ENCODE measurements at regions not wholly inside any gene's neighbourhood (a gene's known extent, or its start where the extent isn't known, plus 50 kb on each side); places are given as distances from the start of the nearest gene placed in this dataset.

GRCh38 chr18:54528942-54529376 is 62.1 kb upstream of the DYNAP start (continued):
- TF ChIP-seq ZNF532 (CRISPR knock-in tag; IDR thresholded peaks at IDR 0.05; ENCODE audit: borderline replicate concordance): peak; percentile 62; the same call in 1 of the 2 replicates
- no peak for TF ChIP-seq ZNF671 (CRISPR knock-in tag; IDR thresholded peaks at IDR 0.05)
- no peak for TF ChIP-seq ETV6 (CRISPR knock-in tag; IDR thresholded peaks at IDR 0.05)
- no peak for TF ChIP-seq ZNF396 (CRISPR knock-in tag; IDR thresholded peaks at IDR 0.05; ENCODE audit: borderline replicate concordance)
- TF ChIP-seq TP53 (CRISPR knock-in tag; IDR thresholded peaks at IDR 0.05): no peak
- TF ChIP-seq MXD4 (CRISPR knock-in tag; IDR thresholded peaks at IDR 0.05; ENCODE audit: borderline replicate concordance): no peak
- TF ChIP-seq ZNF263 (CRISPR knock-in tag; IDR thresholded peaks at IDR 0.05; ENCODE audit: low read depth): no peak
- TF ChIP-seq GRHL2 (CRISPR knock-in tag; IDR thresholded peaks at IDR 0.05; ENCODE audit: insufficient replicate concordance, severe bottlenecking): no peak

GRCh38 chr18:54529444-54529843 is 61.6 kb upstream of the DYNAP start:
- ATAC-seq (peak; percentile 78), DNase-seq (ENCODE audit: low spot score) (no peak)
- POLR2A ChIA-PET: interaction anchor here (0.7 kb wide), 1 partner anchor 81 kb away, joined by 3 read pairs; no protein-coding TSS in a partner anchor
- Mint-ChIP-seq H3K27ac (peak overlapping the region; percentile 98), H3K4me1 (peaks cover 67% of the 10 kb centered on the region), H3K9me3 (peaks cover 12% of the 10 kb centered on the region), H3K4me3 (peak overlapping the region; percentile 52), H3K36me3 (peaks cover 13% of the 10 kb centered on the region), H3K27me3 (ENCODE audit: low read depth) (peaks cover 6% of the 10 kb centered on the region)
- CTCF ChIA-PET: interaction anchor here (0.9 to 2.5 kb wide), 3 partner anchors 29 to 85 kb away, joined by 3 to 10 read pairs (median 8); no protein-coding TSS in a partner anchor
- TF ChIP-seq ATF2 (CRISPR knock-in tag; IDR thresholded peaks at IDR 0.05; ENCODE audit: borderline replicate concordance, low read depth) (no peak), NFATC4 (CRISPR knock-in tag; IDR thresholded peaks at IDR 0.05) (no peak), ZBTB21 (CRISPR knock-in tag; IDR thresholded peaks at IDR 0.05; ENCODE audit: borderline replicate concordance) (no peak), USF1 (CRISPR knock-in tag; IDR thresholded peaks at IDR 0.05) (peak; percentile 64; the same call in 1 of the 2 replicates), ATF6 (CRISPR knock-in tag; IDR thresholded peaks at IDR 0.05) (no peak), ATF1 (CRISPR knock-in tag; IDR thresholded peaks at IDR 0.05) (no peak), ETV6 (CRISPR knock-in tag; IDR thresholded peaks at IDR 0.05) (no peak), ZNF425 (CRISPR knock-in tag; conservative IDR thresholded peaks at IDR 0.05) (no peak), ZNF317 (CRISPR knock-in tag; IDR thresholded peaks at IDR 0.05; ENCODE audit: borderline replicate concordance, low read depth) (no peak), TEAD1 (CRISPR knock-in tag; IDR thresholded peaks at IDR 0.05) (peak; percentile 92; the same call in 1 of the 2 replicates), ZNF416 (CRISPR knock-in tag; IDR thresholded peaks at IDR 0.05) (no peak), NR2C2 (CRISPR knock-in tag; IDR thresholded peaks at IDR 0.05) (no peak), SMAD3 (CRISPR knock-in tag; IDR thresholded peaks at IDR 0.05; ENCODE audit: borderline replicate concordance) (no peak), USF2 (CRISPR knock-in tag; IDR thresholded peaks at IDR 0.05) (peak; percentile 76), GABPB1 (CRISPR knock-in tag; IDR thresholded peaks at IDR 0.05) (no peak), ZNF121 (CRISPR knock-in tag; IDR thresholded peaks at IDR 0.05) (no peak), ZSCAN18 (CRISPR knock-in tag; IDR thresholded peaks at IDR 0.05) (no peak)

All from WTC11 (cell line).